Cardiac muscle cell (in vitro differentiated cells and primary cell): ENCODE measurements at regions not wholly inside any gene's neighbourhood (a gene's known extent, or its start where the extent isn't known, plus 50 kb on each side); places are given as distances from the start of the nearest gene placed in this dataset.

ENCODE experiments used
- DNase-seq, 2 donors: peaks; one replicate each; pipeline versions ENCODE4 v3.0.0 to v3.0.0-alpha.2; 2010 to 2017; ENCODE audit warnings: low read depth in 1 of 2, low spot score in 1 of 2
- H3K27ac ChIP-seq: fragments of 200-600 bp; sonication (generic); 2 replicates; pipeline ENCODE4 v1.5.1; 2016
- H3K27me3 ChIP-seq: fragments of 200-600 bp; sonication (generic); 2 replicates; pipeline ENCODE4 v1.6.0; 2016; ENCODE audit warnings: control low read depth
- H3K36me3 ChIP-seq: fragments of 200-600 bp; sonication (generic); 2 replicates; pipeline ENCODE4 v1.5.1; 2016; ENCODE audit warnings: control low read depth
- H3K4me1 ChIP-seq: fragments of 200-600 bp; sonication (generic); 2 replicates; pipeline ENCODE4 v1.8.1; 2017; ENCODE audit warnings: low read depth, mild to moderate bottlenecking, mixed run types
- H3K4me3 ChIP-seq: fragments of 200-600 bp; sonication (generic); 2 replicates; pipeline ENCODE4 v1.5.1; 2016; ENCODE audit warnings: mild to moderate bottlenecking
- H3K9me3 ChIP-seq: fragments of 200-600 bp; sonication (generic); 2 replicates; pipeline ENCODE4 v1.5.1; 2017; ENCODE audit warnings: low read depth, mild to moderate bottlenecking, control low read depth
- CTCF ChIP-seq: IDR thresholded peaks from 2 replicates; pipeline ENCODE4 v1.5.1; 2012; ENCODE audit warnings: low read depth, mild to moderate bottlenecking, low read length

DNA sequence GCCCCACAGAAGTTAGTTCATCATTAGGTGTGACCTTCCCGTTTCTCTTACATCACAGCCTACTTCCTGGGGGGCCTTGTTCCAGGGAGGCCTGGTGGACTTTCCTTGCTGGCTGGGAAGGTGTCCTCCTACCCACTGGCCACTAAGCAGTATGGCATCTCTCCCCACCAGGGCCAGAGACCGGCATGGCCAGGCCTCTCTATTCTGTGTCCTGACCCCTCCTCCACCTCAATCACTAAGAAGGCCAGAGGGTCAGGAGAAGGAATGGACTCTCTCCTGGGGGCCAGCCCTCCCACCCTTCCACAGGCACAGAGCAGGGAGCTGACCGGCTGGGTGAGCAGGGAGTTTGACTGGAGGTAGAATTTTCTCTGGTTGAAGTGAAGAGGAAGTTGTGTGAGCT is 81.9 kb downstream of the PJA1 start:
- H3K27ac ChIP-seq = peak overlapping the region; percentile 28
- H3K27me3 ChIP-seq = no peaks in the 10 kb centered on the region
- TF ChIP-seq CTCF = no peak
- H3K4me3 ChIP-seq = no peak overlapping the region
- H3K4me1 ChIP-seq = peaks cover 5% of the 10 kb centered on the region
- no peaks in the 10 kb centered on the region for H3K9me3 ChIP-seq
- DNase-seq = no peak
- no peaks in the 10 kb centered on the region for H3K36me3 ChIP-seq

DNA sequence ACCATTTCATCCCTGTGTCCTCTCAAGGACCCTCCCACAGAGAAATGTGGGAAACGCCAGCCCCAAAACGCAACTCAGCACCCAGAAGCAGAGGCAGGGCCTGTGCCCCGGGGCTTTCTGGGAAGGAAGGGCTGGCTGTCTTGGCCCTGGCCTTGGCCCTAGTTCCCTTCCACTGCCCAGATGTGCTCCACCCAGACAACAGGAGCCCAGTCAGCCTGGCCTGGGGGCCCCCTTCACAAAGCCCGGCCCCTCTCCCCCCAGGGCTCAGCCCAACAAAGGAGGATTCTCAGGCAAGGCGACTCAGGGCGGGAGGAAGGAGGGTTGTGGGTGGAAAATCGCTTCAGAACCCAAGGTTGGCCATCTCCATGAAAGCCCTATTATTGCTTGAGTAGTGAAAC is 82.5 kb downstream of the PJA1 start:
- H3K36me3 ChIP-seq = no peaks in the 10 kb centered on the region
- H3K4me3 ChIP-seq = no peak overlapping the region
- DNase-seq = no peak
- TF ChIP-seq CTCF = no peak
- no peak overlapping the region for H3K27ac ChIP-seq
- no peaks in the 10 kb centered on the region for H3K27me3 ChIP-seq
- peaks cover 5% of the 10 kb centered on the region for H3K4me1 ChIP-seq
- H3K9me3 ChIP-seq = no peaks in the 10 kb centered on the region

- Histone ChIP-seq H3K9me3 (no peaks in the 10 kb centered on the region), H3K27me3 (no peaks in the 10 kb centered on the region), H3K36me3 (no peaks in the 10 kb centered on the region), H3K4me3 (no peak overlapping the region), H3K4me1 (peaks cover 5% of the 10 kb centered on the region), H3K27ac (no peak overlapping the region)
- no peak for DNase-seq
- no peak for TF ChIP-seq CTCF
These were observed 83.0 kb downstream of the PJA1 start for GRCh38 chrX:69082055-69082752.

DNA sequence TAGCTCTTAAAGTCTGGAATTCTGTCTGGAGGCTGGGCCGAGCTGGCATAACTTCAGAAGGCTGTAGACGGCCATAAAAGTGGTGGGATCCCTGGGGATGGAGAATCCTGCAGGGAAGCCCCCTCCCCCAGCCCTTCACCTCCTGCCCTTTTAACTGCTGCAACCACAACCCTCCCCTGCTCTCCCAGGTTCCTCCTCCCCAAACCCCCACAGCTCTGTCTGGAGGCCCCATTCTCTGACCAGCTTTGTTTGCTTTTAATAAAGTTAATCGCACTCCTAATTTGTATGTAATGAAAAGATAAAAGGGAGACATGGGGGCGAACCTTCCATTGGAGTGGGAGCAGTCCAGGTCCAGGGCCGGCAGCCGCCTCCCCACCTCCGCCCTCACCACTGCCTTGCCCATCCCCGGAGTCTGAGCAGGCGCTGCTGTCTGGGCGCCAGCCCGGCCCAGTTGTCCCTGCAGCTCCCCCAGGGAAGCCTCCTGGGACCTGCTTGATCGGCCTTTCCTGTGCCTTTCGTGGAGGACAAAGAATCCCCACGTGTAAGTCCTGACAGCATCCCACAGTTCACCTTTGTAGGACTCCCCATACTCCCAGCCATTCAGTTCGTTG is 84.3 kb downstream of the PJA1 start:
- TF ChIP-seq CTCF = no peak

DNA sequence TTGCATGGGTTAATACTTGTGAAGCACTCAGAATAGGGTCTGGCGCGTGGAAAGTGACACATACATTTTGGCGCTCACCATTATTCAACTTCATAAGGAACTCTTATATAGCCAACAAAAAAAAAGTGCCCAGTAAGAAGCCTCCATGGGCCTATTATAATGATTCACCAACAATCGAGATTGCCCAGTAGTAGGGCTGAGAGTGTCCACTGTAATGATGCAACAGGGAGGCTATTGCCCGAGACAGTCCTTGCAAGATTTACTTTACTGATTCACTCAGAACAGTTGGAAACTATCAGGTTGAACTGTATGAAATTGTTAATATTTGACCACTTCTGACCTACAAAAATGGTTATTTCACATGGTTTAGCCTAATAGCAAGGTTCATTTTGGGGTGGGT is 86.0 kb downstream of the PJA1 start:
- H3K27me3 ChIP-seq = no peaks in the 10 kb centered on the region
- peak in 1 of 2 donors; percentile 34 for DNase-seq
- no peaks in the 10 kb centered on the region for H3K36me3 ChIP-seq
- no peak overlapping the region for H3K27ac ChIP-seq
- peaks cover 5% of the 10 kb centered on the region for H3K4me1 ChIP-seq
- H3K4me3 ChIP-seq = no peak overlapping the region
- H3K9me3 ChIP-seq = no peaks in the 10 kb centered on the region
- no peak for TF ChIP-seq CTCF

More for the DNA sequence above, 84.3 kb downstream of the PJA1 start:
- Histone ChIP-seq H3K27ac (no peak overlapping the region), H3K9me3 (no peaks in the 10 kb centered on the region), H3K36me3 (no peaks in the 10 kb centered on the region), H3K4me3 (no peak overlapping the region), H3K27me3 (no peaks in the 10 kb centered on the region), H3K4me1 (peaks cover 5% of the 10 kb centered on the region)
- no peak for DNase-seq
